A549 (cell line): ENCODE measurements at regions not wholly inside any gene's neighbourhood (a gene's known extent, or its start where the extent isn't known, plus 50 kb on each side); places are given as distances from the start of the nearest gene placed in this dataset.

ENCODE experiments used
- BHLHE40 ChIP-seq: IDR thresholded peaks from 2 replicates; pipeline ENCODE4 v1.6.1; 2012; ENCODE audit warnings: low read depth, low read length, inconsistent platforms
- CEBPB ChIP-seq, 2 experiments: fragments of >200 bp in 1 of 2; sonication (Bioruptor Twin) in 1 of 2; formaldehyde crosslinking in 1 of 2; IDR thresholded peaks; 2 replicates each; pipeline ENCODE4 v1.6.1; 2012 to 2016
- JUN ChIP-seq, 2 experiments: fragments of >200 bp; sonication (Bioruptor Twin); formaldehyde crosslinking; IDR thresholded peaks; 2 replicates in 1 of 2; 3 replicates in 1 of 2; pipeline ENCODE4 v1.6.1; 2016 to 2017
- KDM5A ChIP-seq: fragments of 200-600 bp; sonication (generic); IDR thresholded peaks from 2 replicates; pipeline ENCODE4 v1.6.1; 2016; ENCODE audit warnings: antibody characterized with exemption, mild to moderate bottlenecking
- POLR2A ChIP-seq: IDR thresholded peaks from 2 replicates; pipeline ENCODE4 v1.6.1; 2012; ENCODE audit warnings: mild to moderate bottlenecking, low read length
- POLR2AphosphoS2 ChIP-seq: conservative IDR thresholded peaks from 2 replicates; pipeline ENCODE4 v1.6.1; 2012; ENCODE audit warnings: low read length, improper control_type of control experiment, inconsistent platforms
- RFX5 ChIP-seq: fragments of 450-650 bp; IDR thresholded peaks from 2 replicates; pipeline ENCODE4 v1.7.1; 2014; ENCODE audit warnings: antibody characterized with exemption, mild to moderate bottlenecking, moderate library complexity
- SREBF2 ChIP-seq: fragments of 450-650 bp; IDR thresholded peaks from 2 replicates; pipeline ENCODE4 v1.6.1; 2014; ENCODE audit warnings: mild to moderate bottlenecking, moderate library complexity
- TF ChIP-seq, protein P1 (sequence below): fragments of >200 bp; sonication (Bioruptor Twin); formaldehyde crosslinking; IDR thresholded peaks from 3 replicates; pipeline ENCODE4 v1.5.1; 2016
- TF ChIP-seq, protein P2 (sequence below): fragments of 200-600 bp; sonication (generic); IDR thresholded peaks from 2 replicates; pipeline ENCODE4 v1.6.1; 2016; ENCODE audit warnings: antibody characterized with exemption, mild to moderate bottlenecking, moderate library complexity

DNA sequence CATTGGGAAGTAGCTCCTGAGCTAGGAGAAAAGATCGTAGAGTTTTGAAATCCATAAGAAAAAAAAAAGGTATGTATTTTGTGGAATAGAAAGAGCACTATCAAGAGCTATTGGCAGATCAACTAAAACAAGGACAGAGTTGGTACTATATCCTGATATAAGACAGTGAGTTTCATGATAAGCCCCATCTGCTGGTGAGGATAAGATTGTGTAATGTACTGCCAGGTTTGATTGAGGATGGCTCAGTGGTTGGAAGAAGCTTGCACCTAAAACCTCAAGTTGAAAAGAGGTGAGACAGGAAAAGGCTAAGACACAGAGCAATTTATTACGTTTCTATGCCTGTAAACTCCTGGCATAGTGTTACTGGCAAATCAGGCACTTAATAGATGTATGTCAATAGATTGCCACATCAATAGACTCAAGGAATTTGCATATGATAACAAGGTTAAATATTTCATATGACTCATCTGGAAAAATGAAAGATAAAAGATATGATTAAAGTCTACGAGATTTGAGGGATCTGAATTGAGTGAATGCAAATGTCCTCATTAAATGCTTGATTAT is 525.6 kb downstream of the FLRT2 start:
- TF ChIP-seq, protein P1, sequence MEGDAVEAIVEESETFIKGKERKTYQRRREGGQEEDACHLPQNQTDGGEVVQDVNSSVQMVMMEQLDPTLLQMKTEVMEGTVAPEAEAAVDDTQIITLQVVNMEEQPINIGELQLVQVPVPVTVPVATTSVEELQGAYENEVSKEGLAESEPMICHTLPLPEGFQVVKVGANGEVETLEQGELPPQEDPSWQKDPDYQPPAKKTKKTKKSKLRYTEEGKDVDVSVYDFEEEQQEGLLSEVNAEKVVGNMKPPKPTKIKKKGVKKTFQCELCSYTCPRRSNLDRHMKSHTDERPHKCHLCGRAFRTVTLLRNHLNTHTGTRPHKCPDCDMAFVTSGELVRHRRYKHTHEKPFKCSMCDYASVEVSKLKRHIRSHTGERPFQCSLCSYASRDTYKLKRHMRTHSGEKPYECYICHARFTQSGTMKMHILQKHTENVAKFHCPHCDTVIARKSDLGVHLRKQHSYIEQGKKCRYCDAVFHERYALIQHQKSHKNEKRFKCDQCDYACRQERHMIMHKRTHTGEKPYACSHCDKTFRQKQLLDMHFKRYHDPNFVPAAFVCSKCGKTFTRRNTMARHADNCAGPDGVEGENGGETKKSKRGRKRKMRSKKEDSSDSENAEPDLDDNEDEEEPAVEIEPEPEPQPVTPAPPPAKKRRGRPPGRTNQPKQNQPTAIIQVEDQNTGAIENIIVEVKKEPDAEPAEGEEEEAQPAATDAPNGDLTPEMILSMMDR, result no peak
- TF ChIP-seq BHLHE40 (no peak), CEBPB (IDR thresholded peaks at IDR 0.05) (no peak), JUN (IDR thresholded peaks at IDR 0.05) (no peak), SREBF2 (no peak), POLR2A (no peak), RFX5 (no peak), POLR2AphosphoS2 (no peak), KDM5A (no peak)
- TF ChIP-seq, protein P2, sequence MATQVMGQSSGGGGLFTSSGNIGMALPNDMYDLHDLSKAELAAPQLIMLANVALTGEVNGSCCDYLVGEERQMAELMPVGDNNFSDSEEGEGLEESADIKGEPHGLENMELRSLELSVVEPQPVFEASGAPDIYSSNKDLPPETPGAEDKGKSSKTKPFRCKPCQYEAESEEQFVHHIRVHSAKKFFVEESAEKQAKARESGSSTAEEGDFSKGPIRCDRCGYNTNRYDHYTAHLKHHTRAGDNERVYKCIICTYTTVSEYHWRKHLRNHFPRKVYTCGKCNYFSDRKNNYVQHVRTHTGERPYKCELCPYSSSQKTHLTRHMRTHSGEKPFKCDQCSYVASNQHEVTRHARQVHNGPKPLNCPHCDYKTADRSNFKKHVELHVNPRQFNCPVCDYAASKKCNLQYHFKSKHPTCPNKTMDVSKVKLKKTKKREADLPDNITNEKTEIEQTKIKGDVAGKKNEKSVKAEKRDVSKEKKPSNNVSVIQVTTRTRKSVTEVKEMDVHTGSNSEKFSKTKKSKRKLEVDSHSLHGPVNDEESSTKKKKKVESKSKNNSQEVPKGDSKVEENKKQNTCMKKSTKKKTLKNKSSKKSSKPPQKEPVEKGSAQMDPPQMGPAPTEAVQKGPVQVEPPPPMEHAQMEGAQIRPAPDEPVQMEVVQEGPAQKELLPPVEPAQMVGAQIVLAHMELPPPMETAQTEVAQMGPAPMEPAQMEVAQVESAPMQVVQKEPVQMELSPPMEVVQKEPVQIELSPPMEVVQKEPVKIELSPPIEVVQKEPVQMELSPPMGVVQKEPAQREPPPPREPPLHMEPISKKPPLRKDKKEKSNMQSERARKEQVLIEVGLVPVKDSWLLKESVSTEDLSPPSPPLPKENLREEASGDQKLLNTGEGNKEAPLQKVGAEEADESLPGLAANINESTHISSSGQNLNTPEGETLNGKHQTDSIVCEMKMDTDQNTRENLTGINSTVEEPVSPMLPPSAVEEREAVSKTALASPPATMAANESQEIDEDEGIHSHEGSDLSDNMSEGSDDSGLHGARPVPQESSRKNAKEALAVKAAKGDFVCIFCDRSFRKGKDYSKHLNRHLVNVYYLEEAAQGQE, result no peak
